ENCODE measurements at regions not wholly inside any gene's neighbourhood (a gene's known extent, or its start where the extent isn't known, plus 50 kb on each side); places are given as distances from the start of the nearest gene placed in this dataset.

GRCh38 chr5:146965761-146966659 lies 87.5 kb upstream of the PPP2R2B start (continued):
- TF ChIP-seq AFF4 (CRISPR knock-in tag; IDR thresholded peaks at IDR 0.05; ENCODE audit: borderline replicate concordance), result no peak
- no peak for TF ChIP-seq PRRX2 (CRISPR knock-in tag; IDR thresholded peaks at IDR 0.05)

- no peak for ATAC-seq
Observed at GRCh38 chr5:146967646-146968045, 89.1 kb upstream of the PPP2R2B start.

GRCh38 chr5:146971401-146971800 lies 92.8 kb upstream of the PPP2R2B start:
- Mint-ChIP-seq H3K9me3 (no peaks in the 10 kb centered on the region), H3K4me3 (no peak overlapping the region), H3K27me3 (ENCODE audit: low read depth) (no peaks in the 10 kb centered on the region), H3K27ac (no peak overlapping the region), H3K36me3 (no peaks in the 10 kb centered on the region), H3K4me1 (no peaks in the 10 kb centered on the region)
- ChIA-PET CTCF (no interaction called here), POLR2A (no interaction called here)
- DNase-seq (ENCODE audit: low spot score), result no peak
- ATAC-seq, result no peak
- TF ChIP-seq ARID4B (CRISPR knock-in tag; IDR thresholded peaks at IDR 0.05; ENCODE audit: borderline replicate concordance) (no peak), ATF1 (CRISPR knock-in tag; IDR thresholded peaks at IDR 0.05) (no peak), ZSCAN18 (CRISPR knock-in tag; IDR thresholded peaks at IDR 0.05) (no peak), TCF7 (CRISPR knock-in tag; IDR thresholded peaks at IDR 0.05; ENCODE audit: low read depth) (no peak), IRF1 (CRISPR knock-in tag; IDR thresholded peaks at IDR 0.05) (no peak), GABPB1 (CRISPR knock-in tag; IDR thresholded peaks at IDR 0.05) (no peak), OVOL2 (CRISPR knock-in tag; IDR thresholded peaks at IDR 0.05; ENCODE audit: borderline replicate concordance) (no peak), NFYB (CRISPR knock-in tag; conservative IDR thresholded peaks at IDR 0.05; ENCODE audit: low read depth) (no peak), CBFB (CRISPR knock-in tag; IDR thresholded peaks at IDR 0.05; ENCODE audit: low read depth) (no peak)

More at GRCh38 chr5:146967646-146968045, 89.1 kb upstream of the PPP2R2B start:
- no peak overlapping the region for H3K27ac Mint-ChIP-seq
- no peak overlapping the region for H3K4me3 Mint-ChIP-seq
- no peaks in the 10 kb centered on the region for H3K36me3 Mint-ChIP-seq
- no peaks in the 10 kb centered on the region for H3K9me3 Mint-ChIP-seq
- ChIA-PET POLR2A (interaction anchor here (0.8 kb wide), 1 partner anchor 9 kb away, joined by 3 read pairs; no protein-coding TSS in a partner anchor), CTCF (interaction anchor here (0.9 to 5.6 kb wide), 6 partner anchors 20 to 435 kb away, joined by 3 to 94 read pairs (median 28); no protein-coding TSS in a partner anchor)
- TF ChIP-seq SMAD4 (CRISPR knock-in tag; IDR thresholded peaks at IDR 0.05) (no peak), PRDM15 (CRISPR knock-in tag; IDR thresholded peaks at IDR 0.05) (no peak), RELA (CRISPR knock-in tag; IDR thresholded peaks at IDR 0.05; ENCODE audit: borderline replicate concordance) (no peak)
- H3K27me3 Mint-ChIP-seq (ENCODE audit: low read depth), result no peaks in the 10 kb centered on the region
- peaks cover 4% of the 10 kb centered on the region for H3K4me1 Mint-ChIP-seq
- no peak for DNase-seq (ENCODE audit: low spot score)

Measured in WTC11 (cell line).